ENCODE measurements at regions not wholly inside any gene's neighbourhood (a gene's known extent, or its start where the extent isn't known, plus 50 kb on each side); places are given as distances from the start of the nearest gene placed in this dataset.

GRCh38 chr5:7244208-7244607 is 151.7 kb upstream of the ADCY2 start:
- no peak for TF ChIP-seq YY1 (IDR thresholded peaks at IDR 0.05; ENCODE audit: insufficient read depth, insufficient read length)
- TF ChIP-seq ZNF274 (IDR thresholded peaks at IDR 0.05; ENCODE audit: low read depth, low read length), result no peak
- no peak for TF ChIP-seq SUZ12 (IDR thresholded peaks at IDR 0.05; ENCODE audit: extremely low read depth, insufficient read depth, insufficient read length)
